ENCODE measurements at regions not wholly inside any gene's neighbourhood (a gene's known extent, or its start where the extent isn't known, plus 50 kb on each side); places are given as distances from the start of the nearest gene placed in this dataset.

DNA sequence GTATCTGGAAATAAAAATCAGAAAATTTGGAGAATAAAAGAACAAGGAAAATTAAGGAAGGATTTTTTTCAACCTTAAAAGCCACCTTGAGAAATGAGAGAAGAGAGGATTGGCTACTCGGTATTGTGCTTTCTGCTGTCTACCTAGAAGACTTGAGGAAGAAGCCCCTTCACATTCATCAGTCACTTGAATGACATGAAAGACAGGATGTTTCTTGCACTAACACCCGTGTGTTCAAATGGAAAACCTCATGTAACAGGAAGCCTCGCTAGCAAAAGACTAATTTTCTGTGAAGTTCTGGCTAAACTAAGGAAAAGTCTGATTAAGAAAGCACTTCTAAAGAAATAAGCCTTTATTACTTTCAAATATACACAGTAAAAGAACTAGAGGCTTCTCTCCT, 69.9 kb downstream of the OLIG3 start:
- TF ChIP-seq, protein P1, sequence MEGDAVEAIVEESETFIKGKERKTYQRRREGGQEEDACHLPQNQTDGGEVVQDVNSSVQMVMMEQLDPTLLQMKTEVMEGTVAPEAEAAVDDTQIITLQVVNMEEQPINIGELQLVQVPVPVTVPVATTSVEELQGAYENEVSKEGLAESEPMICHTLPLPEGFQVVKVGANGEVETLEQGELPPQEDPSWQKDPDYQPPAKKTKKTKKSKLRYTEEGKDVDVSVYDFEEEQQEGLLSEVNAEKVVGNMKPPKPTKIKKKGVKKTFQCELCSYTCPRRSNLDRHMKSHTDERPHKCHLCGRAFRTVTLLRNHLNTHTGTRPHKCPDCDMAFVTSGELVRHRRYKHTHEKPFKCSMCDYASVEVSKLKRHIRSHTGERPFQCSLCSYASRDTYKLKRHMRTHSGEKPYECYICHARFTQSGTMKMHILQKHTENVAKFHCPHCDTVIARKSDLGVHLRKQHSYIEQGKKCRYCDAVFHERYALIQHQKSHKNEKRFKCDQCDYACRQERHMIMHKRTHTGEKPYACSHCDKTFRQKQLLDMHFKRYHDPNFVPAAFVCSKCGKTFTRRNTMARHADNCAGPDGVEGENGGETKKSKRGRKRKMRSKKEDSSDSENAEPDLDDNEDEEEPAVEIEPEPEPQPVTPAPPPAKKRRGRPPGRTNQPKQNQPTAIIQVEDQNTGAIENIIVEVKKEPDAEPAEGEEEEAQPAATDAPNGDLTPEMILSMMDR (IDR thresholded peaks at IDR 0.05): no peak
- Histone ChIP-seq H3K9me3 (no peaks in the 10 kb centered on the region), H3K27ac (no peak overlapping the region), H3K27me3 (ENCODE audit: low read depth) (no peaks in the 10 kb centered on the region), H3K36me3 (no peaks in the 10 kb centered on the region), H3K4me3 (no peak overlapping the region), H3K4me1 (no peaks in the 10 kb centered on the region)
- no peak for ATAC-seq
- no peak for DNase-seq
- intact Hi-C loops (cut with DNase I): no loop called here

DNA sequence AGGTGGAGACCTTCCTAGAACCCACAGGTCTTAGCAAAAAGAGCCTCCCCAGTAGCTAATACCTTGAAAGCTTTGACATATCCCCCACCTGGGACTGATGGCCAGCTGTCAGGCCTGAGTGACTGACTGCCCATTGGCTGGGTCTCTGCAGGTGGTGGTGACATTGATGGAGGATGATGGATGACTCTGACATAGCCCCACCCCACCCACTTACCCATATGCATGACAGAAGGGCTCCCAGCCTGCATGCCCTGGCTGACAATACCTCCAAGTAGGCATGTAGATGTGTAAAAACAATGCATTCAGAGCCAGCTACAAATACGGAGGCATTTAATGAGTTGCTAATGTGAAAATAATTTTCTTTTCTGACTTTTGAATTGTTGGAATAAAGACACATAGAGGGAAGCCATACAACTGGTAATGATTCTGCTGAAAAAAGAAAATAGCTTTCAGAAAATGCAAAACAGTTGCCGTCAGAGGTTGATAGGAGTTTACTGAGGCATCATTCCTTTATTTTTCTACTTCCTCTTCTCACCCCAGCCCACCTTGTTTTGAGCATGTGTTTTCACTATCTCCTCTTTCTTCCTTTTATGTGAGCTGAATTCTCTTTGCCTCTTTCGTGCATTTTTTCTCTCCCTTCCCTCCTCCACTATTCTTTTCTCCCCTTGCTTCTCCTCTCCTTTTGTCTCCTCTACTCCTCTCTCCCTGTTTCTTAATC, 70.6 kb downstream of the OLIG3 start:
- Histone ChIP-seq H3K9me3 (no peaks in the 10 kb centered on the region), H3K27ac (no peak overlapping the region), H3K27me3 (ENCODE audit: low read depth) (no peaks in the 10 kb centered on the region), H3K36me3 (no peaks in the 10 kb centered on the region), H3K4me1 (no peaks in the 10 kb centered on the region), H3K4me3 (no peak overlapping the region)
- TF ChIP-seq, protein P1 (IDR thresholded peaks at IDR 0.05): no peak
- ATAC-seq (no peak), DNase-seq (no peak)
- intact Hi-C loops (cut with DNase I): no loop called here

DNA sequence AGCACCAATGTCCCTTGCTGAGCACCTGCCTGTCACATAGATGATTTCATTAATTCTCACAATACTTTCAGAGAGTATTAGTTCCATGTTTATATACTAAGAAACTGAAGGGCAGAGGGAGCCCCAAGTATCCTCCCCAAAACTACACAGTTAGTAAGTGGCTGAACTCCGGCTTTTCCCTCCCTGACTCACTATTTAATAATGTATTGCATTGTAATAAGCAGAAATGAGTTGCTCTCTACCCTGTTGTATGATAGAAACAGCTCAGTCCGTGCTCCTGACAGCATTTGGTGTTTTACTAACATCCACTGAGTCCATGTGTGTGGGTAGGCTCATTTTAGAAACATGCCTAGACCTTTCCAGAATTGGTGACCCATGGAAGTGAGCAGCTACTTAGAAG, 76.8 kb downstream of the OLIG3 start:
- no peak overlapping the region for H3K4me3 ChIP-seq
- H3K9me3 ChIP-seq: no peaks in the 10 kb centered on the region
- intact Hi-C loops (cut with DNase I): no loop called here
- no peak overlapping the region for H3K27ac ChIP-seq
- TF ChIP-seq, protein P1 (IDR thresholded peaks at IDR 0.05): no peak
- ATAC-seq (no peak), DNase-seq (no peak)
- no peaks in the 10 kb centered on the region for H3K36me3 ChIP-seq
- H3K4me1 ChIP-seq: peaks cover 8% of the 10 kb centered on the region
- no peaks in the 10 kb centered on the region for H3K27me3 ChIP-seq (ENCODE audit: low read depth)

DNA sequence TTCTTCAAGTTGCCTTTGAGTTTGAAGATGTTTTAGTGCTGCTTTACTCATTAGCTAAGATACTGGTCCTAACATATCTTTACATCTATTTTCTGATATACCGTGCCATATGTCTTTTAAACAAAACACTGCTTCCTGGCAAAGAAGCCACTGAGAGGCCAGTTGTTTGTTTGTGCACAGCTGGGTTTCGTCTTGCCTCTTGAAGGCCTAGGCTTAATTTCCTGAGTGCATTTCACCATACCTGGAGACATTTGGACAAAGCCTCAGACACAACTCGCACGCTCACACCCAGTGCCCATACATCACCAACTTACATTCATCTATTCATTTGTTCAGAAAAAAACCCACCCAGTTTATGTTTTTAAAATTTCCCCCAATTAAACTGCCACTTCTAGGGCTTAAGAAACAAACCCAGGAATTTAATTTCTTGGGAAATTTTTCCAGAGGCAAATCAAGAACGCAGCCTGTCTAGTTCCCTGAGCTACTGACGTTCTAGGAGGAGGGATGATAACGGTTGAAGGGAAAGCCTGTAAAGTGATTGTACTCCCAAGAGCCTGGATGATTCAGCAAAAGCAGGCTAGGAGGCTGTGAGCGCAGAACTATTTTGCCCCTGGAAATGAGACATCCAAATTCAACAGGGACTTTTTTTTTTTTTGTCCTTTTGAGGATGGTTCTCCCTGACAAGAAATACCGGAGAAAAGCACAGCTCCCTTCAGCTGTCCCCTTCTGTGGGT, 77.7 kb downstream of the OLIG3 start:
- TF ChIP-seq, protein P1 (IDR thresholded peaks at IDR 0.05): no peak
- H3K36me3 ChIP-seq: no peaks in the 10 kb centered on the region
- peaks cover 8% of the 10 kb centered on the region for H3K4me1 ChIP-seq
- intact Hi-C loops (cut with DNase I): no loop called here
- no peaks in the 10 kb centered on the region for H3K27me3 ChIP-seq (ENCODE audit: low read depth)
- no peak overlapping the region for H3K4me3 ChIP-seq
- ATAC-seq: no peak
- no peaks in the 10 kb centered on the region for H3K9me3 ChIP-seq
- H3K27ac ChIP-seq: no peak overlapping the region
- DNase-seq: no peak

DNA sequence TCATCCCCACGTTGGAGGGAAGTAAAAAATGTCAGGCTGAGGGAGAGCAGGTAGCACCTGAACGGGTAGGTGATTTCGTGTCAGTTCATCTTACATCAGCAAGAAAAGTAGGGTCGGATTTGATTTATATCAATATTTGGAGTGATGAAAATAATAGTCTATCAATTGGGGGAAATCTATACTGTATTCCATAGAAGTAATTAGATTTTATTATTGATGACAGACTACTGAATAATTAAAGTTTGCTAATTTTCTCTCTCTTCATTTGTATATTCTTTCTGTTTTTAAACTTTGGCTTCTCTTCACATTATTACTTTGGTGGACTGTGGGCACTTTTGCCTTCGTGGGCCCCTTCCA, 78.4 kb downstream of the OLIG3 start:
- DNase-seq: no peak
- H3K27ac ChIP-seq: no peak overlapping the region
- intact Hi-C loops (cut with DNase I): no loop called here

More for the DNA sequence above, 78.4 kb downstream of the OLIG3 start:
- H3K4me3 ChIP-seq: peak overlapping the region; percentile 55
- no peaks in the 10 kb centered on the region for H3K9me3 ChIP-seq
- TF ChIP-seq, protein P1 (IDR thresholded peaks at IDR 0.05): no peak
- ATAC-seq: no peak
- H3K36me3 ChIP-seq: no peaks in the 10 kb centered on the region
- H3K4me1 ChIP-seq: peaks cover 8% of the 10 kb centered on the region
- no peaks in the 10 kb centered on the region for H3K27me3 ChIP-seq (ENCODE audit: low read depth)

All from lower lobe of right lung (tissue), 2 donors.